A549 (cell line): ENCODE measurements at regions not wholly inside any gene's neighbourhood (a gene's known extent, or its start where the extent isn't known, plus 50 kb on each side); places are given as distances from the start of the nearest gene placed in this dataset.

ENCODE experiments used
- CTCF ChIP-seq: fragments of >200 bp; sonication (Bioruptor Twin); formaldehyde crosslinking; IDR thresholded peaks from 3 replicates; pipeline ENCODE4 v1.5.1; 2016
- FOSL2 ChIP-seq, 2 experiments: fragments of 450-650 bp in 1 of 2; fragments of >200 bp in 1 of 2; sonication (Bioruptor Twin) in 1 of 2; formaldehyde crosslinking; IDR thresholded peaks; 2 replicates each; pipeline versions ENCODE4 v1.5.0 to v1.6.1; 2016 to 2020; ENCODE audit warnings: mild to moderate bottlenecking in 1 of 2, moderate library complexity in 1 of 2
- HOXB5 ChIP-seq: fragments of 250-450 bp; sonication (Bioruptor Pico); IDR thresholded peaks from 2 replicates; pipeline ENCODE4 v1.5.0; 2020; ENCODE audit warnings: mild to moderate bottlenecking, moderate library complexity
- POLR2A ChIP-seq: IDR thresholded peaks from 2 replicates; pipeline ENCODE4 v1.6.1; 2012; ENCODE audit warnings: mild to moderate bottlenecking, low read length
- RAD21 ChIP-seq, 2 experiments: fragments of >200 bp in 1 of 2; sonication (Bioruptor Twin) in 1 of 2; formaldehyde crosslinking in 1 of 2; IDR thresholded peaks in 1 of 2; conservative IDR thresholded peaks in 1 of 2; 2 replicates in 1 of 2; 3 replicates in 1 of 2; pipeline ENCODE4 v1.6.1; 2012 to 2018; ENCODE audit warnings: inconsistent platforms in 1 of 2
- TF ChIP-seq, protein P1 (sequence below): IDR thresholded peaks from 2 replicates; pipeline ENCODE4 v1.6.1; 2012

DNA sequence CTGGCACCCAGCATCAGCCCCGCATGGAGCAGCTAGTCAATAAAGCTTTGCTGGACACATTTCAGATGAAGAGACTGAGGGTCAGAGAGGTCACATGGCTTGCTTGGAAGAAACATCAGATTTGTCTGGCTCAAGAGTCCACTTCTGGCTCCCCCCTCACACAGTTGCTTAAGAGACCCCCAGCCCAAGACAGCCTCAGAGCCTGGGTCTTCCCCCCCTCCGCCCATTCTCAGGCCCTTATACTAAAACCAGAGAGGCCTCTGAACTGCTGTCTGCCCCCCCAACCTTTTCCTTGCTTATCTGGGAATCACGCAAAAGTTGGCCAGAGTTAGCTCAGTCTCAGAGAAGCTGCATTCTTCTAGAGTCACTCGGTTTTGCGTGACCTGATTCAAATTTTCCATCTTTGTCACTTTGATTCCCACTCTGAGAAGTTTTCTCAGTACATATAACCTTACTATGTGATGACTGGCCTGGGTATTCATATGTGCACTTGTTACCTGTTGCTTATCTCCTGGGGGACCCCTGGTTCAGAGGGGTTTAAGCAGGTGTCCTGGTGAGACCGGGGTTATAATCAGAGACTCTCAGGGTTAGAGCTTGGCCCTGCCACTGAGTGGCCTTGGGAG is 145.4 kb upstream of the IER5L start:
- TF ChIP-seq FOSL2 (IDR thresholded peaks at IDR 0.05) = no peak
- TF ChIP-seq FOSL2 (CRISPR knock-in tag; IDR thresholded peaks at IDR 0.05) = no peak
- TF ChIP-seq RAD21 (conservative IDR thresholded peaks at IDR 0.05 in 1 of 2, IDR thresholded peaks at IDR 0.05 in 1 of 2) = no peak
- TF ChIP-seq CTCF = no peak
- TF ChIP-seq HOXB5 (CRISPR knock-in tag) = no peak
- TF ChIP-seq, protein P1, sequence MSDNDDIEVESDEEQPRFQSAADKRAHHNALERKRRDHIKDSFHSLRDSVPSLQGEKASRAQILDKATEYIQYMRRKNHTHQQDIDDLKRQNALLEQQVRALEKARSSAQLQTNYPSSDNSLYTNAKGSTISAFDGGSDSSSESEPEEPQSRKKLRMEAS = no peak
- TF ChIP-seq POLR2A = no peak
